ENCODE measurements at regions not wholly inside any gene's neighbourhood (a gene's known extent, or its start where the extent isn't known, plus 50 kb on each side); places are given as distances from the start of the nearest gene placed in this dataset.

DNA sequence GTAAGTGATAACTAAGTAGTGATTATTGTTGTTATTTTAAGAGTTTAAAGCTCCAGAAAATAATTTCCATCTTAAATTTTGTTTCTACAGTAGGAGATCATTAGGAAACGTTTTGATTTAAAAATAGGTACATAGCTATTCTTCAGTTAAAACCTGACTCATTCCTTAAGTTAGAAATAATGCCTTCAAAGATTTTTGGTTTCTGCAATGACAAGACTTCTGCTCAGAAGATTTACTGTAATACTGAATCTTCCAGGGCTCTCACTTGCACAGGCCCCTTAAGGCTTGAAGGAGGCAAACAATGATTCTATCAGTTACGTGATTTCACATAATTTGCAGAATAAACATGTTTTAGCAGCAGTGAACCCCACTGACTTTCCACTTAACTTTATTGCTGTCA, 333.7 kb downstream of the RAD51AP2 start:
- TF ChIP-seq, protein P1, sequence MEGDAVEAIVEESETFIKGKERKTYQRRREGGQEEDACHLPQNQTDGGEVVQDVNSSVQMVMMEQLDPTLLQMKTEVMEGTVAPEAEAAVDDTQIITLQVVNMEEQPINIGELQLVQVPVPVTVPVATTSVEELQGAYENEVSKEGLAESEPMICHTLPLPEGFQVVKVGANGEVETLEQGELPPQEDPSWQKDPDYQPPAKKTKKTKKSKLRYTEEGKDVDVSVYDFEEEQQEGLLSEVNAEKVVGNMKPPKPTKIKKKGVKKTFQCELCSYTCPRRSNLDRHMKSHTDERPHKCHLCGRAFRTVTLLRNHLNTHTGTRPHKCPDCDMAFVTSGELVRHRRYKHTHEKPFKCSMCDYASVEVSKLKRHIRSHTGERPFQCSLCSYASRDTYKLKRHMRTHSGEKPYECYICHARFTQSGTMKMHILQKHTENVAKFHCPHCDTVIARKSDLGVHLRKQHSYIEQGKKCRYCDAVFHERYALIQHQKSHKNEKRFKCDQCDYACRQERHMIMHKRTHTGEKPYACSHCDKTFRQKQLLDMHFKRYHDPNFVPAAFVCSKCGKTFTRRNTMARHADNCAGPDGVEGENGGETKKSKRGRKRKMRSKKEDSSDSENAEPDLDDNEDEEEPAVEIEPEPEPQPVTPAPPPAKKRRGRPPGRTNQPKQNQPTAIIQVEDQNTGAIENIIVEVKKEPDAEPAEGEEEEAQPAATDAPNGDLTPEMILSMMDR (IDR thresholded peaks at IDR 0.05): no peak
- TF ChIP-seq POLR2AphosphoS5 (IDR thresholded peaks at IDR 0.05; ENCODE audit: insufficient read depth in 1 of 2, low read depth in 1 of 2): no peak
- no peak for TF ChIP-seq POLR2A (IDR thresholded peaks at IDR 0.05)
